ENCODE measurements at regions not wholly inside any gene's neighbourhood (a gene's known extent, or its start where the extent isn't known, plus 50 kb on each side); places are given as distances from the start of the nearest gene placed in this dataset.

DNA sequence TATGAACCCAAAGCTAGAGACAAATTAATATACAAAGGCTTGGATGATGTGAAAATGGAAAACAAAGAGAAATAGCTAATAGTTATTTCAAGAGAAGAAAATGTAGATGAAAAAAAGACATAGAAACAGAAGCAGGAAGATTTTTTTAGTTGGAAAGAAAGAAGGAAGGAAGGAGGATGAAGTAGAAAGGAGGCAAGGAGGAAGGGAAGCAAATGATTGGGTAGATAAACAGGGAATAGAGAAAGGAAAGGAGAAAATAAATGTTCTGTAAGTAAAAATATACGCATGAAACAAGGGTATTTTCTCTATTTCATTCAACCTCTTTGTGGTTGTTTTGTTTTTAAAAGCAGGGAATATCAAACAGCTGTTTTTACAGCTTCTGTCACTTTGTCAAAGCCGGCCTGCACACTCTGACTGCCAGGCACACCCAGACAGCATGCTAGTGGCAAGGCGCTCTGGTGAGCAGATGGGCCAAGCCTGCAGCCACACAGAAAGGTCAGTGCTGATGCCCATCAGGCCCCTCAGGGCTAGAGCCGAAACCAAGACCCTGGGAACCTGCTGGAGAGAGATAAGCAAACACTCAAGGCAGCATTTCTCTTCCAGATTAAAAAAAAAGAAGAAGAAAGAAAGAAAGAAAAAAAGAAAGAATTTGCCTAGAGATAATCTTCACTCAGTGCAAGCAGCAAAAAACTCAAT, 72.9 kb upstream of the CTTNBP2NL start:
- H3K79me2 ChIP-seq (ENCODE audit: insufficient read depth, low read length), result no peaks in the 10 kb centered on the region
- no peak overlapping the region for H3K27ac ChIP-seq (ENCODE audit: insufficient read length, low read depth, low read length)
- no peak overlapping the region for H2BK15ac ChIP-seq (ENCODE audit: low read depth, low read length)
- H3K23me2 ChIP-seq (ENCODE audit: insufficient read length, low read depth, low read length, poor library complexity, severe bottlenecking), result no peaks in the 10 kb centered on the region
- H3K4ac ChIP-seq (ENCODE audit: low read depth, low read length), result no peak overlapping the region
- H3K14ac ChIP-seq (ENCODE audit: insufficient read depth, low read length), result no peak overlapping the region
- H3K27me3 ChIP-seq (ENCODE audit: insufficient read depth, low read length), result no peaks in the 10 kb centered on the region
- no peak overlapping the region for H3K4me2 ChIP-seq (ENCODE audit: insufficient read depth, insufficient read length, low read length)
- Mint-ChIP-seq H3K4me3 (no peak overlapping the region), H3K9me3 (peaks cover 0 to 1% of the 10 kb centered on the region in 2 experiments; a peak in 2 of 5 replicates), H3K36me3 (ENCODE audit: insufficient read depth in 1 of 3, low read depth in 3 of 3) (no peaks in the 10 kb centered on the region; a peak in 1 of 7 replicates), H3K27ac (no peak overlapping the region), H3K4me1 (peaks cover 13 to 17% of the 10 kb centered on the region in 2 experiments), H3K27me3 (ENCODE audit: low read depth) (peaks cover 35% of the 10 kb centered on the region)
- TF ChIP-seq, protein P1, sequence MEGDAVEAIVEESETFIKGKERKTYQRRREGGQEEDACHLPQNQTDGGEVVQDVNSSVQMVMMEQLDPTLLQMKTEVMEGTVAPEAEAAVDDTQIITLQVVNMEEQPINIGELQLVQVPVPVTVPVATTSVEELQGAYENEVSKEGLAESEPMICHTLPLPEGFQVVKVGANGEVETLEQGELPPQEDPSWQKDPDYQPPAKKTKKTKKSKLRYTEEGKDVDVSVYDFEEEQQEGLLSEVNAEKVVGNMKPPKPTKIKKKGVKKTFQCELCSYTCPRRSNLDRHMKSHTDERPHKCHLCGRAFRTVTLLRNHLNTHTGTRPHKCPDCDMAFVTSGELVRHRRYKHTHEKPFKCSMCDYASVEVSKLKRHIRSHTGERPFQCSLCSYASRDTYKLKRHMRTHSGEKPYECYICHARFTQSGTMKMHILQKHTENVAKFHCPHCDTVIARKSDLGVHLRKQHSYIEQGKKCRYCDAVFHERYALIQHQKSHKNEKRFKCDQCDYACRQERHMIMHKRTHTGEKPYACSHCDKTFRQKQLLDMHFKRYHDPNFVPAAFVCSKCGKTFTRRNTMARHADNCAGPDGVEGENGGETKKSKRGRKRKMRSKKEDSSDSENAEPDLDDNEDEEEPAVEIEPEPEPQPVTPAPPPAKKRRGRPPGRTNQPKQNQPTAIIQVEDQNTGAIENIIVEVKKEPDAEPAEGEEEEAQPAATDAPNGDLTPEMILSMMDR (conservative IDR thresholded peaks at IDR 0.05), result no peak
- no peak overlapping the region for H3K18ac ChIP-seq (ENCODE audit: insufficient read length, low read depth, low read length)
- H4K5ac ChIP-seq (ENCODE audit: insufficient read length, low read depth, low read length), result no peak overlapping the region
- no peaks in the 10 kb centered on the region for H3K4me1 ChIP-seq (ENCODE audit: insufficient read depth, low read length)
- H3K79me1 ChIP-seq (ENCODE audit: insufficient read depth, low read depth, low read length, poor library complexity, severe bottlenecking), result no peaks in the 10 kb centered on the region
- H3K9me3 ChIP-seq (ENCODE audit: control insufficient read depth, low read depth, low read length), result no peaks in the 10 kb centered on the region
- no peak overlapping the region for H3K23ac ChIP-seq (ENCODE audit: insufficient read length, low read depth, low read length)
- H2BK12ac ChIP-seq (ENCODE audit: insufficient read length, low read depth, low read length), result no peak overlapping the region
- no peaks in the 10 kb centered on the region for H4K20me1 ChIP-seq (ENCODE audit: control insufficient read depth, insufficient read depth, insufficient read length)
- H3K56ac ChIP-seq (ENCODE audit: insufficient read length, low read depth, low read length), result no peak overlapping the region
- no peak overlapping the region for H3T11ph ChIP-seq (ENCODE audit: low read length)
- H2BK20ac ChIP-seq (ENCODE audit: low read depth, low read length, poor library complexity, severe bottlenecking), result no peak overlapping the region
- H2BK120ac ChIP-seq (ENCODE audit: low read depth, low read length, poor library complexity, severe bottlenecking), result no peak overlapping the region
- no CpG with 5 or more reads among the region's 4 CpGs for WGBS (ENCODE audit: extremely low coverage, insufficient read length, low lambda C conversion rate)
- no peak for DNase-seq
- H2AK5ac ChIP-seq (ENCODE audit: insufficient read length, low read length), result no peak overlapping the region
- no peak overlapping the region for H4K8ac ChIP-seq (replicated peaks; ENCODE audit: insufficient read length, low read depth, low read length)
- no peak overlapping the region for H2AFZ ChIP-seq (ENCODE audit: low read length)
- H4K91ac ChIP-seq (ENCODE audit: insufficient read length, low read depth, low read length), result no peak overlapping the region
- H3K9ac ChIP-seq (ENCODE audit: extremely low read depth, insufficient read length, low read length), result no peak overlapping the region
- H2BK5ac ChIP-seq (ENCODE audit: insufficient read length, low read length), result no peak overlapping the region

All from H9 (cell line).